Gastroesophageal sphincter (tissue), 3 donors: ENCODE measurements at regions not wholly inside any gene's neighbourhood (a gene's known extent, or its start where the extent isn't known, plus 50 kb on each side); places are given as distances from the start of the nearest gene placed in this dataset.

Experiments
- CTCF ChIP-seq, 4 experiments: fragments of 200-600 bp in 2 of 4; fragments of 450-650 bp in 2 of 4; sonication (generic) in 1 of 4; IDR thresholded peaks; one replicate each; pipeline ENCODE4 v1.5.1; 2017 to 2019; ENCODE audit warnings: antibody characterized with exemption in 4 of 4, mild to moderate bottlenecking in 2 of 4, moderate library complexity in 2 of 4
- EP300 ChIP-seq: sonication (generic); formaldehyde crosslinking; IDR thresholded peaks from one replicate; pipeline ENCODE4 v1.6.1; 2017; ENCODE audit warnings: antibody characterized with exemption, mild to moderate bottlenecking
- POLR2A ChIP-seq, 2 donors: fragments of 450-650 bp; IDR thresholded peaks; one replicate each; pipeline ENCODE4 v1.6.1; 2017; ENCODE audit warnings: antibody characterized with exemption in 2 of 2, mild to moderate bottlenecking in 2 of 2, moderate library complexity in 1 of 2

GRCh38 chr4:17362430-17362829, 149.5 kb downstream of the QDPR start:
- TF ChIP-seq CTCF (IDR thresholded peaks at IDR 0.05) (no peak), POLR2A (IDR thresholded peaks at IDR 0.05) (no peak), EP300 (no peak)
